Inflammatory macrophage treated with lipopolysaccharide for 1 hour (primary cell): ENCODE measurements at regions not wholly inside any gene's neighbourhood (a gene's known extent, or its start where the extent isn't known, plus 50 kb on each side); places are given as distances from the start of the nearest gene placed in this dataset.
A peak's percentile ranks its signal among the peaks of the same experiment; 100 is the strongest.

Experiments used
- DNase-seq, 2 donors: peaks; one replicate each; pipeline ENCODE4 v3.0.0-alpha.2; 2020 to 2022

GRCh38 chr13:30125422-30126073, 181.8 kb downstream of the KATNAL1 start:
- no peak for DNase-seq

- no peak for DNase-seq
Measured at GRCh38 chr13:30124131-30124768, 183.1 kb downstream of the KATNAL1 start.

- no peak for DNase-seq
Measured at GRCh38 chr13:30123575-30123974, 183.8 kb downstream of the KATNAL1 start.

- no peak for DNase-seq
Measured at GRCh38 chr13:30121666-30122065, 185.7 kb downstream of the KATNAL1 start.

GRCh38 chr13:30121244-30121643, 186.1 kb downstream of the KATNAL1 start:
- no peak for DNase-seq

GRCh38 chr13:30120133-30120822, 187.1 kb downstream of the KATNAL1 start:
- DNase-seq = no peak

GRCh38 chr13:30119476-30119875, 187.9 kb downstream of the KATNAL1 start:
- DNase-seq = no peak

- DNase-seq = no peak
Measured at GRCh38 chr13:30116379-30116778, 191.0 kb downstream of the KATNAL1 start.

GRCh38 chr13:30115257-30115600, 192.1 kb downstream of the KATNAL1 start:
- no peak for DNase-seq

- peak; percentile 58 to 94 for DNase-seq
Measured at GRCh38 chr13:30114571-30115256, 192.6 kb downstream of the KATNAL1 start.

GRCh38 chr13:30113983-30114570, 193.3 kb downstream of the KATNAL1 start:
- DNase-seq = no peak

GRCh38 chr13:30113551-30113950, 193.8 kb downstream of the KATNAL1 start:
- DNase-seq = no peak

- DNase-seq = peak; percentile 91 to 94
Measured at GRCh38 chr13:30112602-30113435, 194.5 kb downstream of the KATNAL1 start.

GRCh38 chr13:30111810-30112209, 195.5 kb downstream of the KATNAL1 start:
- peak in 1 of 2 donors; percentile 27 for DNase-seq

- DNase-seq = no peak
Measured at GRCh38 chr13:30110301-30111070, 196.9 kb downstream of the KATNAL1 start.

- no peak for DNase-seq
Measured at GRCh38 chr13:30109471-30110135, 197.7 kb downstream of the KATNAL1 start.

GRCh38 chr13:30108913-30109237, 198.5 kb downstream of the KATNAL1 start:
- DNase-seq = no peak

GRCh38 chr13:30108216-30108912, 199.0 kb downstream of the KATNAL1 start:
- no peak for DNase-seq

- peak; percentile 87 to 95 for DNase-seq
Measured at GRCh38 chr13:30107521-30108136, 199.7 kb downstream of the KATNAL1 start.

- DNase-seq = peak; percentile 84 to 93
Measured at GRCh38 chr13:30107121-30107520, 200.2 kb downstream of the KATNAL1 start.
